ENCODE measurements at regions not wholly inside any gene's neighbourhood (a gene's known extent, or its start where the extent isn't known, plus 50 kb on each side); places are given as distances from the start of the nearest gene placed in this dataset.

- TF ChIP-seq USF1 (IDR thresholded peaks at IDR 0.05; ENCODE audit: borderline replicate concordance, low read depth), result no peak
- no peak for TF ChIP-seq RCOR1 (IDR thresholded peaks at IDR 0.05; ENCODE audit: low read length)
- TF ChIP-seq FOXJ3 (CRISPR knock-in tag; IDR thresholded peaks at IDR 0.05), result no peak
These were observed 225.8 kb downstream of the CCDC59 start (continued) for GRCh38 chr12:82132390-82132789.

GRCh38 chr12:82130762-82131161, 227.4 kb downstream of the CCDC59 start:
- CTCF ChIA-PET, result no interaction called here
- no peak for TF ChIP-seq TCF12 (IDR thresholded peaks at IDR 0.05)
- no peak for TF ChIP-seq USF2 (IDR thresholded peaks at IDR 0.05; ENCODE audit: borderline replicate concordance, low read depth, low read length)
- TF ChIP-seq SIN3A (IDR thresholded peaks at IDR 0.05; ENCODE audit: borderline replicate concordance, low read depth, low read length), result no peak
- no peak for TF ChIP-seq CHD2 (IDR thresholded peaks at IDR 0.05; ENCODE audit: low read length, partially characterized antibody)
- TF ChIP-seq GATA2 (CRISPR knock-in tag; IDR thresholded peaks at IDR 0.05), result no peak
- TF ChIP-seq MEF2A (IDR thresholded peaks at IDR 0.05; ENCODE audit: borderline replicate concordance, low read depth), result no peak
- TF ChIP-seq NFIC (IDR thresholded peaks at IDR 0.05; ENCODE audit: borderline replicate concordance), result no peak
- TF ChIP-seq JUND (IDR thresholded peaks at IDR 0.05), result no peak
- no peak for TF ChIP-seq REST (IDR thresholded peaks at IDR 0.05; ENCODE audit: low read depth, low read length)
- TF ChIP-seq SMC3 (IDR thresholded peaks at IDR 0.05; ENCODE audit: low read depth, low read length), result no peak
- TF ChIP-seq USF1 (IDR thresholded peaks at IDR 0.05; ENCODE audit: borderline replicate concordance, low read depth), result no peak
- no peak for TF ChIP-seq MXI1 (IDR thresholded peaks at IDR 0.05; ENCODE audit: low read depth, low read length)
- TF ChIP-seq NRF1 (IDR thresholded peaks at IDR 0.05; ENCODE audit: low read depth, low read length), result no peak
- TF ChIP-seq RCOR1 (IDR thresholded peaks at IDR 0.05; ENCODE audit: low read length), result no peak
- TF ChIP-seq FOXJ3 (CRISPR knock-in tag; IDR thresholded peaks at IDR 0.05), result no peak
- TF ChIP-seq ZBTB33 (IDR thresholded peaks at IDR 0.05; ENCODE audit: borderline replicate concordance, low read depth), result no peak
- no peak for TF ChIP-seq EZH2phosphoT487 (IDR thresholded peaks at IDR 0.05; ENCODE audit: borderline replicate concordance, low read depth)
- no peak for TF ChIP-seq FOSL2 (IDR thresholded peaks at IDR 0.05; ENCODE audit: borderline replicate concordance, low read depth)
- no peak for TF ChIP-seq POLR2AphosphoS5 (IDR thresholded peaks at IDR 0.05; ENCODE audit: low read depth, low read length)
- no peak for TF ChIP-seq RFX5 (IDR thresholded peaks at IDR 0.05; ENCODE audit: low read length)
- no peak overlapping the region for H3K4me3 ChIP-seq (ENCODE audit: low read depth in 2 of 2, low read length in 1 of 2)

More at GRCh38 chr12:82130762-82131161, 227.4 kb downstream of the CCDC59 start:
- Histone ChIP-seq H3K4me1 (ENCODE audit: control insufficient read depth in 1 of 2, insufficient read depth in 2 of 2, low read depth in 1 of 2, low read length in 1 of 2) (no peaks in the 10 kb centered on the region), H3K9ac (no peak overlapping the region), H3K9me3 (no peaks in the 10 kb centered on the region), H3K79me2 (ENCODE audit: insufficient read depth) (no peaks in the 10 kb centered on the region), H3K27ac (ENCODE audit: low read depth in 2 of 2, low read length in 1 of 2) (no peak overlapping the region), H3K9me2 (no peaks in the 10 kb centered on the region), H3K27me3 (ENCODE audit: insufficient read depth) (no peaks in the 10 kb centered on the region; the same call in 1 of the 2 replicates), H3F3A (replicated peaks; ENCODE audit: insufficient read depth) (no peaks in the 10 kb centered on the region), H4K20me1 (ENCODE audit: insufficient read depth) (no peaks in the 10 kb centered on the region), H2AFZ (ENCODE audit: low read depth) (no peak overlapping the region), H3K4me2 (no peak overlapping the region), H3K36me3 (replicated peaks in 1 of 2; ENCODE audit: control insufficient read depth in 1 of 2, insufficient read depth in 2 of 2, low read length in 1 of 2) (no peaks in the 10 kb centered on the region)
- no peak for DNase-seq
- POLR2A ChIA-PET, result no interaction called here
